Astrocyte of the spinal cord (primary cell): ENCODE measurements at regions not wholly inside any gene's neighbourhood (a gene's known extent, or its start where the extent isn't known, plus 50 kb on each side); places are given as distances from the start of the nearest gene placed in this dataset.

Source experiments
- DNase-seq: peaks from one replicate; pipeline ENCODE4 v3.0.0; 2011; ENCODE audit warnings: low read depth, low spot score
- H3K4me3 ChIP-seq: 2 replicates; pipeline ENCODE4 v1.5.1; 2011; ENCODE audit warnings: low read depth, mild to moderate bottlenecking, low read length, moderate library complexity
- in situ Hi-C: cut with HindIII; loops from 2 replicates; pipeline ENCODE4 v1.10.0; 2017; ENCODE audit warnings: low sequenced_read_pairs
- TF ChIP-seq, protein P1 (sequence below): IDR thresholded peaks from 2 replicates; pipeline ENCODE4 v1.5.1; 2012; ENCODE audit warnings: low read depth, mild to moderate bottlenecking, low read length, inconsistent platforms

DNA sequence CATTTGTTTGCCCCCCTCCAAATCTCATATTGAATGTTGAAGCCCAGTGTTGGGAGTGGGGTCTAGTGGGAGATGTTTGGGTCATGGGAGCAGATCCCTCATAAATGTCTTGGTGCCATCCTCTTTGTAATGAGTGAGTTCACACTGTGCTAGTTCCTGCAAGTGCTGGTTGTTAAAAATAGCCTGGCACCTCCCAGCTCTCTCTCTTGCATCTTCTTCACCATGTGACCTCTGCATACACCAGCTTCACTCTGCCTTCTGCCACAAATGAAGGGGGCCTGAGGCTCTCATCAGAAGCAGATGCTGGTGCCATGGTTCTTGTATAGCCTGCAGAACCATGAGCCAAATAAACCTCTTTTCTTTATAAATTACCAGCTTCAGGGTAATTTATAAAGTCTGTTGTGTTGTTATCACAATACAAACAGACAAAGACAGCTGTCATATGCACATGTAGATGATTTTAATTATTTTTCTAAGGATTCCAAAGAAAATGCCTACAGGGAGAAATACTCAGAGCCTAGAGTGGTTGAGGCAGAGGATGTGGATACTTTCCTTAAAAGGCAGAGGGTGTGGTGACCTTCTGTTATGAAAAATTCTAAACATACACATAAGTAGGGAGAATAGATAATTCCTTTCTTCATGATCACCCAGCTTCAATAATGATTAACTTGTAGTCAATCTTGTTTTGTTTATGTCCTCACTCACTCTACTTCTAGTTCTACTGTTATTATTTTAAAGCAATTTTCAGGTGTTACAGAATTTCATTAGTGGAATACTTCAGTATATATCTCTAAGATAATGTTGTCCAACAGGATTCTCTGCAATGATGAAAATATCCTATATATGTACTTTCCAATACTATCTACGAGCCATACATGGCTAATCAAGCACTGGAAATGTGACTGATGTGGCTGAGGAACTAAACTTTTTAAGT lies 75.1 kb upstream of the RANBP6 start:
- in situ Hi-C loops = no loop called here
- H3K4me3 ChIP-seq = no peak overlapping the region
- TF ChIP-seq, protein P1, sequence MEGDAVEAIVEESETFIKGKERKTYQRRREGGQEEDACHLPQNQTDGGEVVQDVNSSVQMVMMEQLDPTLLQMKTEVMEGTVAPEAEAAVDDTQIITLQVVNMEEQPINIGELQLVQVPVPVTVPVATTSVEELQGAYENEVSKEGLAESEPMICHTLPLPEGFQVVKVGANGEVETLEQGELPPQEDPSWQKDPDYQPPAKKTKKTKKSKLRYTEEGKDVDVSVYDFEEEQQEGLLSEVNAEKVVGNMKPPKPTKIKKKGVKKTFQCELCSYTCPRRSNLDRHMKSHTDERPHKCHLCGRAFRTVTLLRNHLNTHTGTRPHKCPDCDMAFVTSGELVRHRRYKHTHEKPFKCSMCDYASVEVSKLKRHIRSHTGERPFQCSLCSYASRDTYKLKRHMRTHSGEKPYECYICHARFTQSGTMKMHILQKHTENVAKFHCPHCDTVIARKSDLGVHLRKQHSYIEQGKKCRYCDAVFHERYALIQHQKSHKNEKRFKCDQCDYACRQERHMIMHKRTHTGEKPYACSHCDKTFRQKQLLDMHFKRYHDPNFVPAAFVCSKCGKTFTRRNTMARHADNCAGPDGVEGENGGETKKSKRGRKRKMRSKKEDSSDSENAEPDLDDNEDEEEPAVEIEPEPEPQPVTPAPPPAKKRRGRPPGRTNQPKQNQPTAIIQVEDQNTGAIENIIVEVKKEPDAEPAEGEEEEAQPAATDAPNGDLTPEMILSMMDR = no peak
- DNase-seq = no peak

DNA sequence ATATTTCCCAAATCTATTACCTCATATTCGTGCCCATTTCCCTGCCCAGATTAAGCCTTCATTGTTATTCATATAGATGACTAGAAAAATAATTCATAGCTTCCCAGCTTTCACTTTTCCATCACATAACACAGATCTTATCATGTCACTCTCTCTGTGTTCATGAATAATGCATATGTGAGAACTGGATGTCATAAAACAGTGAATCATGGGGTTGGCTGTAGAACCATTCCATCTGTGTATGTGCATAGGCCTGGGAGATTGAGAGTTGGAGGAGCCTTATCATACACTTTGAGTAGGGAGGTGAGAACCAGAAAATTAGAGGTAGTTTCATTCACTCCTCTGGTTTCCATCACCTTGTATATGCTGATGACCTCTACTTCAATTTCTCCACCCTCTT lies 73.9 kb upstream of the RANBP6 start:
- in situ Hi-C loops = no loop called here
- no peak overlapping the region for H3K4me3 ChIP-seq
- DNase-seq = no peak
- TF ChIP-seq, protein P1 = no peak

DNA sequence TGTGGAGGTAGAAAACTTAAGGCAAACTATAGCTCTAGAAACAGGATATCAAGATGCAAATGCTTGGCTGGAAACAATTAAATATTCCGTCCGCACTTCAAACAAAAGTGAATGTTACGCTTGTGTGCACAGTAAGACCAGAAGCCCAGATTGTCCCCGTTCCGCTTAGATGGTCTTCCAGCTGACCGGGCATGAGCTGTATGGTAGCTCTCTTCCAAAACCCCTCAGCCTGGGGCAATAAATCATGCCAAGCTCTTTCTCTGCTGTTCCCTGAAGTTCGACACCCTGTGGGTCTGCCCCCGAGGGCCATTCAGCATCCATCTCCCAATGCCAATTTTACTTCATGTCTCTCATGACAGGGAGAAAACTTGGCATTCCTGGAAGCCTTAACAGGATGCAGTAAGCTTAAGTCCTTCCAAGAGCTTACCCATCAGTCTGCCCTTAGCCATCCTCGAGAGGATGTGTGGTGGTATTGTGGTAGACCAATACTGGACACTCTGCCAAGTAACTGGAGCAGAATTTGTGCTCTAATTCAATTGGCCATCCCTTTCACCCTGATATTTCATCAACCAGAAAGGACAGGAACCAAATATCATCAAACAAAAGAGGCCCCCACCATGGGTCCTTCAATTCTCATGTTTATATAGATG lies 70.7 kb upstream of the RANBP6 start:
- no peak overlapping the region for H3K4me3 ChIP-seq
- DNase-seq = peak; percentile 14
- in situ Hi-C loops = no loop called here
- TF ChIP-seq, protein P1 = no peak

DNA sequence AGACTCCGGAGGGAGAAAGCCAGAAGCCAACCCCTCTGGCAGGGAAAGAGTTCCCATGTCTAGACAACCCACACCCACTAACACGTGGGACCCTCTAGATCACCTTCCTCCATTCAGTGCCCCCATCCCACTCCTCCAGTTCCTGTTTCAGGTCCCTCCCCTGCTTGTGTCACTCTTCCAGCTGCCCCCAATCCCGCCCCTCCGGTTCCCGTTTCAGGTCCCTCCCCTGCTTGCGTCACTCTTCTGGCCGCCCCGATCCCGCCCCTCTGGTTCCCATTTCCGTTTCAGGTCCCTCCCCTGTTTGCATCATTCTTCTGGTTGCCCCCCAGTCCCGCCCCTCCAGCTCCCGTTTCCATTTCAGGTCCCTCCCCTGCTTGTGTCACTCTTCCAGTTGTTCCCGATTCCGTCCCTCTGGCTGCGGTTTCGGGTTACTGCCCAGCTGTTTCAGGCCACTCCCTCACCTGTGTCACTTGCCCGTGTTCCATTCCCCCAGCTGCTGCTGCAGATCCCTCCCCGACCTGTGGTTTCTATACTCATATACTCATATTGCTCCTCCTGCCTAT lies 64.8 kb upstream of the RANBP6 start:
- DNase-seq = peak; percentile 86
- TF ChIP-seq, protein P1 = no peak
- in situ Hi-C loops = no loop called here

DNA sequence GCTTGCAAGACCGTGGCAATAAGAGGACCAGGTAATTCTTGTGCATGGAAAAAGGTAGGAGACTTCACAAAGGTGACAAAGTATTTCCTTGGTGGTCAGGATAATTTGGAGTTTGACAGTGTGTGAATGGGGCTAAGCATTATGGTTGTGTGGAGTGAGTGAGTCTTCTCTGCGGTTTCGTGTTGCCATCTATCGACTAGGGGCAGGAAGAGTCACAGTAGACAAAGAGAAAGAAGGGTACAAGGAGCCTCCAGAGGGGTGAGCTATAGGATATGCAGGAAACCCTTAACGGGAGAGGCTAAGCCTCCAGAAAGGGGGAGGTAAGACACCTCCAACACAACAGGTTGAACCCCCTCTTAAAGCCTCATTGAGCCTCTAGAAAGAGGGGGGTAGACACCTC lies 64.0 kb upstream of the RANBP6 start:
- in situ Hi-C loops = no loop called here
- TF ChIP-seq, protein P1 = no peak
- no peak for DNase-seq
- H3K4me3 ChIP-seq = no peak overlapping the region

More for the DNA sequence above, 64.8 kb upstream of the RANBP6 start:
- H3K4me3 ChIP-seq = peak overlapping the region; percentile 41

DNA sequence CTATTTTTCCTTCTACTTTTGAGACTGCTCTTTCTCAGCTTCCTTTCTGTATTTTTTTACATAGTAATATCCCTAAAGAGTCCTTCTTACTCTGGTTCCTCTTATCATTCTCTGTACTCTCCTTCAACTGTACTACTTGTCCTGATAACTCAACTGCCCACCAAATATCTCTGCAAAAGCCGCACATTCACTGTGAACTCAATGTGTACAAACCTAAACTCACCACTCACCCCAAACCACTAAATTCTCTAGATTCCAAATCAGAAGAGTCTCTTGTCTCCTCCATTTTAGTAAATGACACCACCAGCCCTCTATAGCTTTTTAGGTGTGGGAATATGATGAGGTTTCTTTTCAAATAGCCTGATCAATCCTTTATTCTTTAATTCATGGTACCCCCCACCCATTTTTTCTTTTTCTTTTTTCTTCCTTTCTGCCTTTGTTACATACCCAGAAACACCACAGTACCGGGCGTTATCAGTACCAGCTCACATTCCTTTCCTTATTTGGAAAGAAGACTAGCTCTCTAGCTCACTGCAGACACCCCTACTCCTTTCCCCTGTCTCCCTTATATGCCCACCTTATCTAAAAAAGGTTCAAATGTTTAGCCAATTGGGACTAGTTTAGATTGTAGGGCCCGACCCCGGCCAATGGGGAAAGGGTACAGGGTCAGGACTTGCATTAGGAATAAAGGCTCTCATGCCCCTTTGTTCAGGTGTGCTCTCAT lies 63.1 kb upstream of the RANBP6 start:
- TF ChIP-seq, protein P1 = no peak
- H3K4me3 ChIP-seq = no peak overlapping the region
- no peak for DNase-seq
- in situ Hi-C loops = no loop called here
